RWPE1 (cell line): ENCODE measurements at regions not wholly inside any gene's neighbourhood (a gene's known extent, or its start where the extent isn't known, plus 50 kb on each side); places are given as distances from the start of the nearest gene placed in this dataset.

ENCODE experiments used
- CTCF ChIA-PET: fragments of 350-600 bp; sonication (Branson Sonifier 250); formaldehyde crosslinking; extraction: SDS; loops from one replicate; lab custom pipeline; 2021; lab: Yijun Ruan, JAX
- POLR2A ChIA-PET: fragments of 400-600 bp; formaldehyde crosslinking; extraction: SDS; loops from one replicate; lab custom pipeline; 2020; ENCODE audit warnings: antibody characterized with exemption; ENCODE audit not compliant: low non-redundant PET; lab: Yijun Ruan, JAX
- DNase-seq: peaks from one replicate; pipeline ENCODE4 v3.0.0; 2012; ENCODE audit warnings: low spot score
- H3K27ac ChIP-seq: fragments of 450-650 bp; 2 replicates; pipeline ENCODE4 v1.5.1; 2017
- TF ChIP-seq, protein P1 (sequence below): fragments of 450-650 bp; conservative IDR thresholded peaks from 2 replicates; pipeline ENCODE4 v1.5.1; 2017; ENCODE audit warnings: low read depth, mild to moderate bottlenecking

- POLR2A ChIA-PET: no interaction called here
- no peak for DNase-seq
- TF ChIP-seq, protein P1, sequence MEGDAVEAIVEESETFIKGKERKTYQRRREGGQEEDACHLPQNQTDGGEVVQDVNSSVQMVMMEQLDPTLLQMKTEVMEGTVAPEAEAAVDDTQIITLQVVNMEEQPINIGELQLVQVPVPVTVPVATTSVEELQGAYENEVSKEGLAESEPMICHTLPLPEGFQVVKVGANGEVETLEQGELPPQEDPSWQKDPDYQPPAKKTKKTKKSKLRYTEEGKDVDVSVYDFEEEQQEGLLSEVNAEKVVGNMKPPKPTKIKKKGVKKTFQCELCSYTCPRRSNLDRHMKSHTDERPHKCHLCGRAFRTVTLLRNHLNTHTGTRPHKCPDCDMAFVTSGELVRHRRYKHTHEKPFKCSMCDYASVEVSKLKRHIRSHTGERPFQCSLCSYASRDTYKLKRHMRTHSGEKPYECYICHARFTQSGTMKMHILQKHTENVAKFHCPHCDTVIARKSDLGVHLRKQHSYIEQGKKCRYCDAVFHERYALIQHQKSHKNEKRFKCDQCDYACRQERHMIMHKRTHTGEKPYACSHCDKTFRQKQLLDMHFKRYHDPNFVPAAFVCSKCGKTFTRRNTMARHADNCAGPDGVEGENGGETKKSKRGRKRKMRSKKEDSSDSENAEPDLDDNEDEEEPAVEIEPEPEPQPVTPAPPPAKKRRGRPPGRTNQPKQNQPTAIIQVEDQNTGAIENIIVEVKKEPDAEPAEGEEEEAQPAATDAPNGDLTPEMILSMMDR: no peak
- H3K27ac ChIP-seq: no peak overlapping the region
- CTCF ChIA-PET: no interaction called here
These were observed 354.3 kb downstream of the IRS1 start for GRCh38 chr2:226445216-226445861.

DNA sequence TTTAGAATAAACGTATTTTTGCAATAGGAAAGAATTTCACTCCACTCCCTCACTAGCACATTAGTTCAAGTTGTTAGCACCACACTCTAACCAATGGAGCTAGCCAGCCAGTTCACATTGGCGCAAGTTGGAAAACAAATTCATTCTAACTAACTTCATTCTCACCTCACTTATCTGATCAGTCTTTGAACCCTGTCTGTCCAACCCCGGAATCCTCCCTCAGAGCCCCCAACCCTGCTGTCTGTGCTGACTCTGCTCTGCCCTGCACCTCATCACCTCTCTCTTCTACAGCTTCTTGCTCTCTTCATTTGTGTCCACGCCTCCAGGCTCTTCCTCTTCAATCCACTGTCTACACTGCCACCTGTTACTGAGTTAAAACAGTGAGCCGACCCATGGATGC is 356.5 kb downstream of the IRS1 start:
- ChIA-PET CTCF (interaction anchor here (0.6 kb wide), 1 partner anchor 356 kb away, joined by 4 read pairs; no protein-coding TSS in a partner anchor), POLR2A (no interaction called here)
- TF ChIP-seq, protein P1: no peak
- DNase-seq: no peak
- no peak overlapping the region for H3K27ac ChIP-seq

DNA sequence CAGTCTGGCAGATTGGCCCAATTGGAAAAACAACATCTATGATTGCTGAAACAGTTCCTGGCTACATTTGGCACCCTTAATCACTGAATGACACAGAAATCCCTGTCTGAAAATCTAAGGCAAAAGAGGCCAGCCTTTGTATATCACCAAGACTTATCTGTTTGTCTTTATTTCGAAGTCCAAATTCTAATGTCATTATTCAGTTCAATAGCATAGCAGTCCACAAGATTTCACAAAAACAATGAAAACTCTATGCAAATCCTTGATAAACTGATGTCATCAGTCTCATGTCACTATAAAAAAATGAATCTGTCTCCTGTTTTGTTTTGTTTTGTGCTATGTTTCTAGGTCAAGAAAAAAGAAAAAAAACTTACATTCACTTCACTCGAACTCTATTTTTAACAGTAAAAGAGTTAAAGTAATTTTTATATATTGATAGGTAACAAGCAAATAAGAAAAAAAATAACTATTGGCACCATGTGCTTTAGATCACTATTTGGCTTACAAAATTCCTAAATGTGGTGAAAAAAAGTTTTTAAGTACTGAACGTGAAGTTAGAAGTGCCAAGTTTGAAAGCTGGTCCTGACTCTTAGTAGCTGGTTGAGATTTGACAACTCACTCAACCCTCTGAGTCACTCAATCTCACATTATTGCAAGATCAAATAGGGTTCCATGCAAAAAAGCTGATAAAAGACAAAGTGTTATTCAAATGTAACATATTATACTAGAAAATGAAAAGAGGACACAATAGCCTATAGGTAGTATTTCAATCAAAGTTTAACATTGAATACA is 359.3 kb downstream of the IRS1 start:
- TF ChIP-seq, protein P1: no peak
- ChIA-PET CTCF (no interaction called here), POLR2A (no interaction called here)
- H3K27ac ChIP-seq: no peak overlapping the region
- no peak for DNase-seq

DNA sequence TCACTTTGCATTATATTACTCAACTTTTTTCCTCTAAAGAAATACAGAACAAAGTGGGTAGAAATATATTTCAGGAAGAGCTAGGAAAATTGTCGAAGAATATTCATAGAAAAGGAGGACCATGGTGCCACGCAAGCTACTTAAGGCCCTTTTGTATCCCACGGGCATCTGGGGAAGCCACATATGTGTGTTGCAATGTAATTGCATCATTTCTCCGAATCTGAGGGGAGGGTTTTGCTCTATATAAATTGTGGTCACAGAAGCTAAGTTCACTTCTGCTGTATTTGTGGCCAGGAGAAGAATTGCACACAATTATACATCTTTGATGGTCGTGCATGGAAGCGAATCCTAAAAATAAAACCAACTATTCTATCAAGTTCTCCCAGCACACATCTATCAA is 360.3 kb downstream of the IRS1 start:
- TF ChIP-seq, protein P1: no peak
- no peak for DNase-seq
- CTCF ChIA-PET: no interaction called here
- H3K27ac ChIP-seq: no peak overlapping the region
- POLR2A ChIA-PET: no interaction called here

DNA sequence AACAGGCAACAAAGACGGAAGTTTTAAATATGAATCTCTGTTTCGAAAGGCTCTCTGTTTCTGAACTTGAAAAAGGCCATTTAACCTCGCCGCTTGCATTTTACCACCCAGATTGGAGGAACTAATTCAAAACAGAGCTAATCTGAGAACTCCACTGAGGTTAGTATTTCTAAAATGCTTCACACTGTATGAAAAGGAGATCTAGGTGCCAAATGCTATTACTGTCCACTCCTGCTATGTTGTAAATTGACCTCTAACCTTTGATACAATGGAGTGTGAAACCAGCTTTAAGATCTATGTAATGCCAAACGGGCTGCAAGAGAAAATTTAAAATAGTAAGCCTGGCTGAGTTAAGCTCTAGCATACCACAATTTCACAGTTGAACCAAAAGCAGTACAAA is 364.5 kb downstream of the IRS1 start:
- ChIA-PET POLR2A (no interaction called here), CTCF (interaction anchor here (0.5 to 0.7 kb wide), 3 partner anchors 12 to 656 kb away, joined by 3 to 7 read pairs (median 4); no protein-coding TSS in a partner anchor)
- no peak overlapping the region for H3K27ac ChIP-seq
- DNase-seq: no peak
- TF ChIP-seq, protein P1: no peak

GRCh38 chr2:226434702-226435101 is 364.9 kb downstream of the IRS1 start:
- no peak overlapping the region for H3K27ac ChIP-seq
- ChIA-PET POLR2A (no interaction called here), CTCF (interaction anchor here (0.7 kb wide), 1 partner anchor 656 kb away, joined by 7 read pairs; no protein-coding TSS in a partner anchor)
- TF ChIP-seq, protein P1: no peak
- DNase-seq: no peak
